ENCODE measurements at regions not wholly inside any gene's neighbourhood (a gene's known extent, or its start where the extent isn't known, plus 50 kb on each side); places are given as distances from the start of the nearest gene placed in this dataset.

DNA sequence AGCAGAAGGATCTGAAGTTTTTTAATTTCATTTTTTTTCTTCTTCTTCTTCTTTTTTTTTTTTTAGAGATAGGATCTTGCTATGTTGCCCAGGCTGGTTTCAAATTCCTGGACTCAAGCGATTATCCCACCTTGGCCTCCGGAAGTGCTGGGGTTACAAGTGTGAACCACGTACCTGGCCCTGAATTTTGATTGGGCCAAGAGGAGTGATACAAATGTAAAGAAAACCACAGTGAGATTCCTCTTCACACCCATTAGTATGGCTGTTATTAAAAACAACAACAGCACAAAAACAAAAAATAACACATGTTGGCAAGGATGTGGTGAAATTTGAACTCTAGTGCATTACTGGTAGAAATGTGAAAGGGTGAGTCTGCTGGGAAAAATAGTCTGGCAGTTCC lies 79.1 kb downstream of the KLF4 start:
- no peak for TF ChIP-seq CTCF (conservative IDR thresholded peaks at IDR 0.05)
- TF ChIP-seq ZFX (IDR thresholded peaks at IDR 0.05): no peak

GRCh38 chr9:107409581-107410389 lies 79.8 kb downstream of the KLF4 start:
- no peak overlapping the region for H3K27ac ChIP-seq
- TF ChIP-seq ZFX (IDR thresholded peaks at IDR 0.05) (no peak), CTCF (conservative IDR thresholded peaks at IDR 0.05) (no peak)

More for the DNA sequence above, 79.1 kb downstream of the KLF4 start:
- no peak overlapping the region for H3K27ac ChIP-seq

DNA sequence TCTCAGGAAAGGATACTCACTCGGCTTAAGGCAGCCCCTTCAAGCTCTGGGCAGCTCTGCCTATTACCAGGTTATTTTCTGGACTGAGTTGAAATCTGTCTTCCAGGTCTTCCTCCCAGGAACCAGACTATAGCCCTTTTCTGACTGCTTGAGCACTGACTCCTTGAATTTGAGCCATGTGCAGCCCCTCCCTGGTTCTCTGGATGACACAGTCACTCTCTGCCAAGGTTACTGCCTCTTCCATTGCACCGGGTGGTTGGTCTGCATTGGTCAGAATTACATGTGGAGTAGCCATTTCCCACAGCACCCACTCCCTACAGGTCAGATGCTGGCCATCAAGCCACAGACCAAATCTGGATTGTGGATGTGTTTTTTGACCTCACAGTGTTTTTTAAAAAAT lies 81.9 kb downstream of the KLF4 start:
- no peak overlapping the region for H3K27ac ChIP-seq
- TF ChIP-seq CTCF (conservative IDR thresholded peaks at IDR 0.05) (no peak), ZFX (IDR thresholded peaks at IDR 0.05) (no peak)

GRCh38 chr9:107405511-107405910 lies 84.1 kb downstream of the KLF4 start:
- no peak overlapping the region for H3K27ac ChIP-seq
- no peak for TF ChIP-seq ZFX (IDR thresholded peaks at IDR 0.05)
- TF ChIP-seq CTCF (conservative IDR thresholded peaks at IDR 0.05): no peak

DNA sequence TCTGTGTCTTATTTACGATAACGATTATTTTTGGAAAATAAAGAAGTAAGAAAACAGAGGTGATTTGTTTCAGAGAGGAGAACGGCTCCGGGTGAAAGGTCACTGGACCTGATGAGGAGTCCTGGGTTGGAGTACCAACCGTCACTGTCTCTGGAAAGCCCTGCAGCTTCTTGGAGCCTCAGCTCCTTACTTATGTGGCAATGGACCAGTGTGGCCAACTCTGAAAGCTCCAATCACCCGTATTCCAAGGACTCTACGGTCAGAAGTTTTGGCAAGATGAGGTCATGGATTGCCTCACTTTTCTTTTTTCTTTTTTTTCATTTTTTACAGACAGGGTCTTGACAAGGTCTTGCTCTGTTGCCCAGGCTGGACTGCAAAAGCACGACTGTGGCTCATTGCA lies 84.8 kb downstream of the KLF4 start:
- TF ChIP-seq ZFX (IDR thresholded peaks at IDR 0.05): no peak
- TF ChIP-seq CTCF (conservative IDR thresholded peaks at IDR 0.05): no peak
- H3K27ac ChIP-seq: no peak overlapping the region

DNA sequence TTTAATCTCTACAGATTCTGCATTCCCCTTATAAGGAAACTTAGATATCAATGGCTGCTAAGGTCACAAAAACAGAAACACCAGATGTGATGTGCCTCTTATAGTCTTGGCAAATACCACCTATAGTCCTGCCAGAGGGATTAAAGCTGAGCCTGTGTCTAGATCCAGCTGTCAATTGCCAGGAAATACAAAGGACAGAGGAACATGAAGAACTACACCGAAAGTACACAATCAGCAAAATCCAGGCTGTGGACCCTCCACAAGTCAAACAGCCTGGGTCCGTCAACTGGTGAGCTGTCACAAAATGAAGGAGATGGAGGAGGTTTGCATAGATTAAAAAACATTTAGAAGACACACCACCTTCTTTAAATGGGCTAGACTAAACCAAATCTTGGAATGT lies 85.4 kb downstream of the KLF4 start:
- TF ChIP-seq ZFX (IDR thresholded peaks at IDR 0.05) (no peak), CTCF (conservative IDR thresholded peaks at IDR 0.05) (no peak)
- no peak overlapping the region for H3K27ac ChIP-seq

DNA sequence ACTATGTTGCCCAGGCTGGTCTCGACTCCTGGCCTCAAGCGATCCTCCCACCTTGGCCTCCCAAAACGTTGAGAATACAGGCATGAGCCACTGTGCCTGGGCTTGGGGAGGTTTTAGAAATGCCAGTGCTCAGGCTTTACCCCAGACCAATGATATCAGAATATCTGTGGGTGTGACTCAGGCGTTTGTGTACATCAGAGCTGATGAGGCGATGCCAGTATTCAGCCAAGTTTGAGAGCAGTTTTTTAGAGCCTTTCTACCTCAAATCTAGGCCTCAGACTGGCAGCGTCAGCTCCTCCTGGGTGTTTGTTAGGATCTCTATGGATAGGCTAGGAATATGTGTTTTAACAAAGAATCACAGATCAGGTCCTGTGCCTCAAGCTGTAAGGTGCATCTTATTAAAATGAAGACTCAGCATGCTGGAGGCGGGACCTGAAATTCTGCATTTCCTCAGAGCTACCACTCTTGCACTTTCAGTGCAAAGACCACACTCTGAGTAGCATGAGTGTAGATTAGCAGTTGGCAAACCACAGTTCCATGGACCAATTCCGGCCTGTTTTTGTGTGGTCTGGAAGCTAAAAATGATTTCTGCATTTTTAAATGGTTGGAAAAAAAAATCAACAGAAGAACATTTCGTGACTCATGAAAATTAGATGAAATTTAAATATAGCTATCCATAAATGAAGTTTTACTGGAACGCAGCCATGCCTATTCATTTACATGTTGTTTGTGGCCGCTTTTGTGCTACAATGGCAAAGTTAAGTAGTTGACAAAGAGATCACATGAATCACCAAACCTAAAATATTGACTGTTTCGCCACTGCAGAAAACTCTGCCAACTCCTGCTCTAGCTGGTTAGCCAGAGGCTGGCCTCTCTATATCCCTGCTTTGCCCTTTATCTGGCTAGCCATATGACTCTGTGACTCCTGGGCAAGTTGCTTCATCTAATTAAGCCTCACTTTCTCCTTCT lies 92.2 kb downstream of the KLF4 start:
- no peak overlapping the region for H3K27ac ChIP-seq
- no peak for TF ChIP-seq CTCF (conservative IDR thresholded peaks at IDR 0.05)
- no peak for TF ChIP-seq ZFX (IDR thresholded peaks at IDR 0.05)

Data from C4-2B (cell line).